NCI-H2107 treated with DMSO at 0.1 percent for 48 hours (cell line): ENCODE measurements at regions not wholly inside any gene's neighbourhood (a gene's known extent, or its start where the extent isn't known, plus 50 kb on each side); places are given as distances from the start of the nearest gene placed in this dataset.
"Not testable (repeated sequence)": the region's sequence is repeated elsewhere in the genome, so short reads cannot be mapped to it uniquely, and the experiment has no call there.

Source experiments
- DNase-seq: peaks from one replicate; lab custom pipeline; 2025; ENCODE audit not compliant: unreplicated experiment; lab: John Stamatoyannopoulos, UW

- no peak for DNase-seq
Observed at GRCh38 chrX:26631385-26631784, 415.4 kb downstream of the MAGEB5 start.

- DNase-seq, result no peak
Observed at GRCh38 chrX:26613956-26614355, 398.0 kb downstream of the MAGEB5 start.

- no peak for DNase-seq
Observed at GRCh38 chrX:26606971-26607370, 391.0 kb downstream of the MAGEB5 start.

- DNase-seq, result no peak
Observed at GRCh38 chrX:26597981-26598380, 382.0 kb downstream of the MAGEB5 start.

- DNase-seq, result no peak
Observed at GRCh38 chrX:26590849-26591248, 374.9 kb downstream of the MAGEB5 start.

GRCh38 chrX:26586570-26586969, 370.6 kb downstream of the MAGEB5 start:
- DNase-seq, result no peak

GRCh38 chrX:26581091-26581490, 365.1 kb downstream of the MAGEB5 start:
- no peak for DNase-seq

GRCh38 chrX:26580021-26580420, 364.1 kb downstream of the MAGEB5 start:
- DNase-seq, result no peak

GRCh38 chrX:26574234-26574633, 358.3 kb downstream of the MAGEB5 start:
- DNase-seq, result no peak

GRCh38 chrX:26562156-26562555, 346.2 kb downstream of the MAGEB5 start:
- DNase-seq, result no peak

GRCh38 chrX:26559855-26560254, 343.9 kb downstream of the MAGEB5 start:
- no peak for DNase-seq

GRCh38 chrX:26558719-26559386, 342.9 kb downstream of the MAGEB5 start:
- no peak for DNase-seq

GRCh38 chrX:26557691-26558321, 341.8 kb downstream of the MAGEB5 start:
- no peak for DNase-seq

GRCh38 chrX:26525768-26526167, 309.8 kb downstream of the MAGEB5 start:
- not testable (repeated sequence) for DNase-seq

- no peak for DNase-seq
Observed at GRCh38 chrX:26522501-26522900, 306.5 kb downstream of the MAGEB5 start.

GRCh38 chrX:26511589-26512363, 295.8 kb downstream of the MAGEB5 start:
- DNase-seq, result no peak

GRCh38 chrX:26470941-26471340, 255.0 kb downstream of the MAGEB5 start:
- no peak for DNase-seq

GRCh38 chrX:26466387-26466786, 250.4 kb downstream of the MAGEB5 start:
- DNase-seq, result no peak

- no peak for DNase-seq
Observed at GRCh38 chrX:26445288-26445687, 229.3 kb downstream of the MAGEB5 start.

GRCh38 chrX:26444417-26444816, 228.4 kb downstream of the MAGEB5 start:
- not testable (repeated sequence) for DNase-seq

GRCh38 chrX:26442340-26442739, 226.4 kb downstream of the MAGEB5 start:
- DNase-seq, result no peak

GRCh38 chrX:26414534-26414933, 198.6 kb downstream of the MAGEB5 start:
- no peak for DNase-seq
